MM.1S (cell line): ENCODE measurements at regions not wholly inside any gene's neighbourhood (a gene's known extent, or its start where the extent isn't known, plus 50 kb on each side); places are given as distances from the start of the nearest gene placed in this dataset.

Experiments used
- DNase-seq: peaks from one replicate; pipeline ENCODE4 v3.0.0-alpha.2; 2015
- H2AFZ ChIP-seq: fragments of 300-600 bp; sonication (generic); 2 replicates; pipeline ENCODE4 v1.6.0; 2016; ENCODE audit warnings: antibody characterized with exemption, low read length
- H3F3A ChIP-seq: fragments of 300-600 bp; sonication (generic); 2 replicates; pipeline ENCODE4 v1.6.1; 2016; ENCODE audit warnings: mild to moderate bottlenecking, antibody characterized with exemption, low read length, moderate library complexity, mixed read lengths; ENCODE audit not compliant: insufficient read depth
- H3K27ac ChIP-seq: fragments of 300-600 bp; sonication (generic); 2 replicates; pipeline ENCODE4 v1.5.1; 2016; ENCODE audit warnings: mild to moderate bottlenecking, low read length
- H3K27me3 ChIP-seq: fragments of 300-600 bp; sonication (generic); replicated peaks from 2 replicates; pipeline ENCODE4 v1.6.0; 2016; ENCODE audit warnings: low read length; ENCODE audit not compliant: insufficient read depth
- H3K36me3 ChIP-seq: fragments of 300-600 bp; sonication (generic); replicated peaks from 2 replicates; pipeline ENCODE4 v1.6.1; 2016; ENCODE audit warnings: mild to moderate bottlenecking, low read length, mixed read lengths; ENCODE audit not compliant: insufficient read depth
- H3K4me1 ChIP-seq: fragments of 300-600 bp; sonication (generic); 2 replicates; pipeline ENCODE4 v1.6.1; 2016; ENCODE audit warnings: low read length, mixed read lengths
- H3K4me2 ChIP-seq: fragments of 300-600 bp; sonication (generic); 2 replicates; pipeline ENCODE4 v1.6.0; 2016; ENCODE audit warnings: low read depth, low read length
- H3K4me3 ChIP-seq: fragments of 300-600 bp; sonication (generic); 2 replicates; pipeline ENCODE4 v1.5.1; 2016; ENCODE audit warnings: low read length, mixed read lengths
- H3K79me2 ChIP-seq: fragments of 300-600 bp; sonication (generic); 2 replicates; pipeline ENCODE4 v1.6.1; 2016; ENCODE audit warnings: mixed run types, low read length, mixed read lengths
- H3K9ac ChIP-seq: fragments of 300-600 bp; sonication (generic); 2 replicates; pipeline ENCODE4 v1.6.1; 2016; ENCODE audit warnings: low read length, mixed read lengths
- H3K9me2 ChIP-seq: fragments of 300-600 bp; sonication (generic); replicated peaks from 2 replicates; pipeline ENCODE4 v1.6.1; 2016; ENCODE audit warnings: mild to moderate bottlenecking, low read length, mixed read lengths; ENCODE audit not compliant: insufficient read depth
- H3K9me3 ChIP-seq: fragments of 300-600 bp; sonication (generic); replicated peaks from 2 replicates; pipeline ENCODE4 v1.6.1; 2016; ENCODE audit warnings: mild to moderate bottlenecking, low read length, mixed read lengths; ENCODE audit not compliant: insufficient read depth
- H4K20me1 ChIP-seq: fragments of 300-600 bp; sonication (generic); 2 replicates; pipeline ENCODE4 v1.6.1; 2016; ENCODE audit warnings: mild to moderate bottlenecking, low read length, moderate library complexity, mixed read lengths; ENCODE audit not compliant: insufficient read depth
- EZH2 ChIP-seq: fragments of 300-600 bp; sonication (generic); optimal IDR thresholded peaks from 2 replicates; pipeline ENCODE3; 2017; ENCODE audit warnings: low read depth, mild to moderate bottlenecking, antibody characterized with exemption, low read length, mixed read lengths
- EZH2phosphoT487 ChIP-seq: fragments of 300-600 bp; sonication (generic); IDR thresholded peaks from 2 replicates; pipeline ENCODE4 v1.6.1; 2018; ENCODE audit warnings: antibody characterized with exemption, low read length
- TF ChIP-seq, protein P1 (sequence below): fragments of 300-600 bp; sonication (generic); IDR thresholded peaks from 2 replicates; pipeline ENCODE4 v1.5.1; 2016; ENCODE audit warnings: antibody characterized with exemption, low read length, mixed read lengths

DNA sequence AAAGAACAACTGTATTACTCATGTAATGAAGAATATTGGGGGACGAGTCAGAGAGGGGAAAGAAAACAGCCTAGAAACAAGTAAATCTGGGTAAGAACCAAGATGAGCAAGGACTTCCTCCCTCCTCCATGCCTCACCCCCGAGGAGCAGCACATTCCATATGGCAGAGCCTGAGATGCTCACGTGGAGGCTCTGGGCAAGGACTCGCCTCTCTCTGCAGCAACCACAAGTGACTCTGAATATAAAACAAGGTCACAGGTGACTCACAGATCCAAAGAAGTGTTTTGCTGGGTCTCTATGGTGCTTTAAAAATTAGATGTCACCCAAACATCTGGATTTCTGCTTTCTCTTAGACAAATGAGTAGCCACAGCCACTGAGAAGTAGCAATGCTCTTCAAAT lies 453.0 kb upstream of the SULF2 start:
- no peaks in the 10 kb centered on the region for H3F3A ChIP-seq
- peaks cover 19% of the 10 kb centered on the region; the same call in 1 of the 2 replicates for H3K4me1 ChIP-seq
- TF ChIP-seq, protein P1, sequence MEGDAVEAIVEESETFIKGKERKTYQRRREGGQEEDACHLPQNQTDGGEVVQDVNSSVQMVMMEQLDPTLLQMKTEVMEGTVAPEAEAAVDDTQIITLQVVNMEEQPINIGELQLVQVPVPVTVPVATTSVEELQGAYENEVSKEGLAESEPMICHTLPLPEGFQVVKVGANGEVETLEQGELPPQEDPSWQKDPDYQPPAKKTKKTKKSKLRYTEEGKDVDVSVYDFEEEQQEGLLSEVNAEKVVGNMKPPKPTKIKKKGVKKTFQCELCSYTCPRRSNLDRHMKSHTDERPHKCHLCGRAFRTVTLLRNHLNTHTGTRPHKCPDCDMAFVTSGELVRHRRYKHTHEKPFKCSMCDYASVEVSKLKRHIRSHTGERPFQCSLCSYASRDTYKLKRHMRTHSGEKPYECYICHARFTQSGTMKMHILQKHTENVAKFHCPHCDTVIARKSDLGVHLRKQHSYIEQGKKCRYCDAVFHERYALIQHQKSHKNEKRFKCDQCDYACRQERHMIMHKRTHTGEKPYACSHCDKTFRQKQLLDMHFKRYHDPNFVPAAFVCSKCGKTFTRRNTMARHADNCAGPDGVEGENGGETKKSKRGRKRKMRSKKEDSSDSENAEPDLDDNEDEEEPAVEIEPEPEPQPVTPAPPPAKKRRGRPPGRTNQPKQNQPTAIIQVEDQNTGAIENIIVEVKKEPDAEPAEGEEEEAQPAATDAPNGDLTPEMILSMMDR = no peak
- TF ChIP-seq EZH2phosphoT487 (no peak), EZH2 (no peak)
- H3K27ac ChIP-seq = no peak overlapping the region
- H3K27me3 ChIP-seq = no peaks in the 10 kb centered on the region
- H3K79me2 ChIP-seq = no peaks in the 10 kb centered on the region
- no peak overlapping the region for H3K9ac ChIP-seq
- no peaks in the 10 kb centered on the region for H4K20me1 ChIP-seq
- no peaks in the 10 kb centered on the region for H3K36me3 ChIP-seq
- H3K9me2 ChIP-seq = no peaks in the 10 kb centered on the region
- no peak overlapping the region for H2AFZ ChIP-seq
- H3K4me3 ChIP-seq = no peak overlapping the region
- DNase-seq = no peak
- no peak overlapping the region for H3K4me2 ChIP-seq
- no peaks in the 10 kb centered on the region for H3K9me3 ChIP-seq

DNA sequence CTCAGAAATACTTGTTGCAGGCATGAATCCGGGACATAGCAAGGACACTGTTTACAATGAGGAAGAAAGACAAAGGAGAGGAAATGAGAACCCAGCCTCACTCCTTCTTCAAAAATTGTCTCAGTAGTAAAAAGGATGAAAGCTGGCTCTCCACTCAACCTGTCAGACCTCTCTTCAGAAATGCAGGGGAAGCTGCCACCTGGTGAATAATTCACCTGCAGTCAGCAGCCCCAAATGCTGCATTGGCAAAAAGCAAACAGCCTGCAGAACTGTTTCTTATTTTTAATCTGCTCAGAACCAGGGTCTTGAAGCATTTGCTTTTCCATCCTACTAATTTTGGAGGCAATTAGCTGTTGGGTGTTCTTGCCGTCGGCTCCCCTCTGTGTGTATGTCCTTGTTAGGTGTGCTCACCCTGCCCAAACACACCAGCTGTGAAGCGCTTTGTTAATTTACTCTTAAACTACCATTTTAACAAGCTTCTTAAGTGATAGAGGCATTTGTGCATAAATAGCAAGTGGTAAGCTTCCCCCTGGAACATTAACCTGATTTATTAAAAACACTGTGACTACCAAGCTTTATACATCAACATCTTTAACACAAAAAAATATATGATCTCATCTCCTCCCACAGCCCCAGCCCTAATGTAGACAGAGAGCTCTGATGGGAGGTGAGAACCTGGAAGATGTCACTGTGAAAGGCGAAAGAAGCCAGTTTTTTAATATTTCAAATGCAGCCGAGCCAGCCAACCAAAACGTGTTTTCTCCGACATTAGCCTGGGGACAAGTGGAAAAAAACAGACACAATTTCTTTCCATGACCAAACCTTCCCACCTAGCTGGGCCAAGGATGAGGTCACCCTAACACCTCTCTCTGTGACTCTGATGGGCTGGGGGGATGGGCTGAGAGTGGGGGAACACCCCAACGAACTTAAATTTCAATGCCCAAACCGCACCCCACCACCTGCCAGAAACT lies 451.0 kb upstream of the SULF2 start:
- H3K4me3 ChIP-seq = no peak overlapping the region
- H3F3A ChIP-seq = no peaks in the 10 kb centered on the region
- no peaks in the 10 kb centered on the region for H4K20me1 ChIP-seq
- H3K4me1 ChIP-seq = peaks cover 16% of the 10 kb centered on the region; the same call in 1 of the 2 replicates
- H3K79me2 ChIP-seq = no peaks in the 10 kb centered on the region
- DNase-seq = peak; percentile 64
- no peaks in the 10 kb centered on the region for H3K27me3 ChIP-seq
- H3K9me3 ChIP-seq = no peaks in the 10 kb centered on the region
- no peak overlapping the region for H3K9ac ChIP-seq
- TF ChIP-seq EZH2 (no peak), EZH2phosphoT487 (no peak)
- TF ChIP-seq, protein P1 = no peak
- no peaks in the 10 kb centered on the region for H3K9me2 ChIP-seq
- H2AFZ ChIP-seq = no peak overlapping the region
- H3K36me3 ChIP-seq = no peaks in the 10 kb centered on the region
- 0 out of 2 replicates have a peak overlapping the region, but pooled peaks have one; percentile 11 for H3K4me2 ChIP-seq
- H3K27ac ChIP-seq = peak overlapping the region; percentile 48; the same call in 1 of the 2 replicates

DNA sequence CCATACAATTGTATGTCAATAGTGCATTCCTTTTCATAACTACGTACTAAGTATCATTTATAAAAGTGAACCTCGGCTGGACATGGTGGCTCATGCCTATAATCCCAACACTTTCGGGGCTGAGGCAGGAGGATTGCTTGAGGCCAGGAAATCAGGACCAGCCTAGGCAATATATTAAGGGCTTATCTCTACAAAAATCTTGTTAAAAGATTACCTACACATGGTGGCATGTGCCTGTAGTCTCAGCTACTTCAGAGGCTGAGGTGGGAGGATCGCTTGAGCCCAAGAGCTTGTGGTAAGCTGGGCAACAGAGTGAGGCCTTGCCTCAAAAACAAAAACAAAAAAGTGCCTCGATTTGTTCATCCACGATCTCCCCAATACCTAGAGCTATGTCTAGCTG lies 449.7 kb upstream of the SULF2 start:
- Histone ChIP-seq H3K27ac (no peak overlapping the region), H3K4me1 (0 out of 2 replicates have a peak, but pooled peaks cover 14% of the 10 kb centered on the region), H4K20me1 (no peaks in the 10 kb centered on the region), H3K27me3 (no peaks in the 10 kb centered on the region), H3K79me2 (no peaks in the 10 kb centered on the region), H3K9me2 (no peaks in the 10 kb centered on the region), H3K36me3 (no peaks in the 10 kb centered on the region), H3F3A (no peaks in the 10 kb centered on the region), H3K9me3 (no peaks in the 10 kb centered on the region), H2AFZ (no peak overlapping the region), H3K4me3 (no peak overlapping the region), H3K4me2 (no peak overlapping the region), H3K9ac (no peak overlapping the region)
- TF ChIP-seq, protein P1 = no peak
- no peak for TF ChIP-seq EZH2phosphoT487
- TF ChIP-seq EZH2 = no peak
- no peak for DNase-seq
